ENCODE measurements at regions not wholly inside any gene's neighbourhood (a gene's known extent, or its start where the extent isn't known, plus 50 kb on each side); places are given as distances from the start of the nearest gene placed in this dataset.

DNA sequence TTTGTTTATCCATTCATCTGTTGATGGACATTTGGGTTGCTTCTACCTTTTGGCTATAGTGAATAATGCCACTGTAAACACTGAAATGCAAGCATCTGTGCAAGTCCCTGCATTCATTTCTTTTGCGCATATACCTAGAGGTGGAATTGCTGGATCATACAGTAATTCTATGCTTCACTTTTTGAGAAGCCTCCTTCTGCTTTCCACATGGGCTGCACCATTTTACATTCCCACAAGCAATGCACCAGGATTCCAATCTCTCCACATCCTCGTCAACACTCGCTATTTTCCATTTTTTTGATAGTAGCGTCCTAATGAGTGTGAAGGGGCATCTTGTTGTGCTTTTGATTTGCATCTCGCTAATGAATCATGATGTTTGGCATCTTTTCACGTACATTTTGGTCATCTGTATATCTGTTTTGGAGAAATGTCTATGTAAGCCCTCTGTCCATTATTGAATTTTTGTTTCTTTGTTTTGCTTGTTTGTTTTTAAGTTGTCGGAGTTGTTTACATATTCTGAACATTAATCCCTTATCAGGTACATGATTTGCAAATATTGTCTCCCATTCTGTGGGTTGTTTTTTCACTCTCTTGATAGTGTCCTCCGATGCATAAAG, 335.4 kb downstream of the RRAGC start:
- Mint-ChIP-seq H3K9me3 (no peaks in the 10 kb centered on the region), H3K4me3 (no peak overlapping the region), H3K27ac (no peak overlapping the region), H3K36me3 (ENCODE audit: low read depth) (no peaks in the 10 kb centered on the region), H3K4me1 (ENCODE audit: low read depth) (peaks cover 14% of the 10 kb centered on the region), H3K27me3 (peaks cover 18% of the 10 kb centered on the region)
- intact Hi-C loops (cut with micrococcal nuclease): no loop called here
- ATAC-seq: no peak
- ChIA-PET POLR2A (no interaction called here), CTCF (no interaction called here)
- no peak for DNase-seq
- TF ChIP-seq, protein P1, sequence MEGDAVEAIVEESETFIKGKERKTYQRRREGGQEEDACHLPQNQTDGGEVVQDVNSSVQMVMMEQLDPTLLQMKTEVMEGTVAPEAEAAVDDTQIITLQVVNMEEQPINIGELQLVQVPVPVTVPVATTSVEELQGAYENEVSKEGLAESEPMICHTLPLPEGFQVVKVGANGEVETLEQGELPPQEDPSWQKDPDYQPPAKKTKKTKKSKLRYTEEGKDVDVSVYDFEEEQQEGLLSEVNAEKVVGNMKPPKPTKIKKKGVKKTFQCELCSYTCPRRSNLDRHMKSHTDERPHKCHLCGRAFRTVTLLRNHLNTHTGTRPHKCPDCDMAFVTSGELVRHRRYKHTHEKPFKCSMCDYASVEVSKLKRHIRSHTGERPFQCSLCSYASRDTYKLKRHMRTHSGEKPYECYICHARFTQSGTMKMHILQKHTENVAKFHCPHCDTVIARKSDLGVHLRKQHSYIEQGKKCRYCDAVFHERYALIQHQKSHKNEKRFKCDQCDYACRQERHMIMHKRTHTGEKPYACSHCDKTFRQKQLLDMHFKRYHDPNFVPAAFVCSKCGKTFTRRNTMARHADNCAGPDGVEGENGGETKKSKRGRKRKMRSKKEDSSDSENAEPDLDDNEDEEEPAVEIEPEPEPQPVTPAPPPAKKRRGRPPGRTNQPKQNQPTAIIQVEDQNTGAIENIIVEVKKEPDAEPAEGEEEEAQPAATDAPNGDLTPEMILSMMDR (IDR thresholded peaks at IDR 0.05): no peak

- TF ChIP-seq, protein P1 (IDR thresholded peaks at IDR 0.05): no peak
- ATAC-seq (no peak), DNase-seq (no peak)
- intact Hi-C loops (cut with micrococcal nuclease): no loop called here
- POLR2A ChIA-PET: no interaction called here
- Mint-ChIP-seq H3K9me3 (no peaks in the 10 kb centered on the region), H3K27ac (no peak overlapping the region), H3K36me3 (ENCODE audit: low read depth) (no peaks in the 10 kb centered on the region), H3K4me1 (ENCODE audit: low read depth) (peaks cover 14% of the 10 kb centered on the region), H3K4me3 (no peak overlapping the region), H3K27me3 (peaks cover 18% of the 10 kb centered on the region)
- CTCF ChIA-PET: no interaction called here
These were observed 336.0 kb downstream of the RRAGC start for GRCh38 chr1:38523568-38523939.

DNA sequence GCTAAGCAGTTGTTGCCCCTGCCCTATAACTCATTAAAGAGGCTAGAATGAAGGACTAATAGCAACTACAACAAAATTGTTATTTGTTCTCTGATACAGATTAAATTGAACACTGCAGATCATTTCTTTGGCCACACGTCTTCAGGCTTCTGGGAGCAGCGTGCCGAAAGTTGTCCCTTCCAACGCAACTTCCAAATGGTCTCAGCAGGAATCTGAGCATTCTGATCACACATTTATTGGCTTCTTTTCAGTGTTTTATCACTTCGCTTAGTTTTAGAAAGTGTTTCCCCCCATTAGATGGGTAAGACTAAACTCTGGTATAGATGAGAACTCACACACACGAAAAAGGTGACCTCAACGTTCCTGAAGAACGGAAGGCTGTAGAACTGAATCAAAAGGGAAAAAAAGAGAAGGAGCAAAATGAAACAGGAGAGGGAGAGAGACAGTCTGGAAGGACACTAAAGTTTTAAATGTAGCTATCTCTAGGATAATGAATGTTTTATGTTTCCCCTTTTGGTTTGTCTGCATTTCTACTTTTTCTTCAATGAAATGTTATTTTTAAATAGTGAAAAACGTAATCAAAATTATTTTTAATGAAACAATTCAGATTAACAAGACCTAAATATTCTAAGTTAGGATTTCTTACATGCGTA, 336.5 kb downstream of the RRAGC start:
- Mint-ChIP-seq H3K9me3 (no peaks in the 10 kb centered on the region), H3K27ac (no peak overlapping the region), H3K27me3 (peaks cover 18% of the 10 kb centered on the region), H3K4me3 (no peak overlapping the region), H3K36me3 (ENCODE audit: low read depth) (no peaks in the 10 kb centered on the region), H3K4me1 (ENCODE audit: low read depth) (peaks cover 14% of the 10 kb centered on the region)
- ATAC-seq (no peak), DNase-seq (no peak)
- TF ChIP-seq, protein P1 (IDR thresholded peaks at IDR 0.05): no peak
- intact Hi-C loops (cut with micrococcal nuclease): no loop called here
- POLR2A ChIA-PET: no interaction called here
- CTCF ChIA-PET: no interaction called here

- no peak overlapping the region for H3K27ac Mint-ChIP-seq
- TF ChIP-seq, protein P1 (IDR thresholded peaks at IDR 0.05): no peak
- no peaks in the 10 kb centered on the region for H3K9me3 Mint-ChIP-seq
- no peak overlapping the region for H3K4me3 Mint-ChIP-seq
- no peaks in the 10 kb centered on the region for H3K36me3 Mint-ChIP-seq (ENCODE audit: low read depth)
- H3K27me3 Mint-ChIP-seq: peaks cover 5% of the 10 kb centered on the region
- intact Hi-C loops (cut with micrococcal nuclease): no loop called here
- H3K4me1 Mint-ChIP-seq (ENCODE audit: low read depth): no peaks in the 10 kb centered on the region
- CTCF ChIA-PET: no interaction called here
- POLR2A ChIA-PET: no interaction called here
- ATAC-seq (no peak), DNase-seq (no peak)
These were observed 343.0 kb downstream of the RRAGC start for GRCh38 chr1:38516560-38516959.

DNA sequence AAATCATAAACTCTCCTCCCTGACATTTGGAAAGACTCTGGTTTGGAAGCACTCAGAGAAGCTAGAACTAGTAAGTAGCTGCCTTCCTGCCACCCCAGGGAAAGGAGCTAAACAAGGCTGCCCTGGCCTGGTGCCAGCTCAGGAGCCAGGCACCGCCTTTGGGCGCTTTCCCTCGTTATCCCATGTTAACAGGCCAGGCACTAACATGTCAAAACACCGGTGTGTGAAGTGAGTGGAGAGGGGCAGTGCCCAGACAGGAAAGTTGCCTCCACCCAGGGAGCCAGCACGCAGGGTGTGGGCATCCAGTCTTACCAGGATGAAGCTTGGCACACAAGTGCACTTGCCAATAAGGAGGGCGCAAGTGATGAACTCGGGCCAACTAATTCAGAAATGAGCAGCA, 346.8 kb downstream of the RRAGC start:
- Mint-ChIP-seq H3K27me3 (peaks cover 22% of the 10 kb centered on the region), H3K36me3 (ENCODE audit: low read depth) (no peaks in the 10 kb centered on the region), H3K4me3 (no peak overlapping the region), H3K9me3 (no peaks in the 10 kb centered on the region), H3K4me1 (ENCODE audit: low read depth) (no peaks in the 10 kb centered on the region), H3K27ac (no peak overlapping the region)
- CTCF ChIA-PET: no interaction called here
- intact Hi-C loops (cut with micrococcal nuclease): no loop called here
- POLR2A ChIA-PET: interaction anchor here (0.6 kb wide), 1 partner anchor 25 kb away, joined by 4 read pairs; no protein-coding TSS in a partner anchor
- TF ChIP-seq, protein P1 (IDR thresholded peaks at IDR 0.05): no peak
- ATAC-seq (no peak), DNase-seq (no peak)

All from activated CD8-positive, alpha-beta T cell treated with anti-CD3 and anti-CD28 coated beads for 36 hours (primary cell).